Testis (tissue), 2 donors: ENCODE measurements at regions not wholly inside any gene's neighbourhood (a gene's known extent, or its start where the extent isn't known, plus 50 kb on each side); places are given as distances from the start of the nearest gene placed in this dataset.

Source experiments
- POLR2A ChIP-seq: fragments of 450-650 bp; IDR thresholded peaks from one replicate; pipeline ENCODE4 v1.6.1; 2017; ENCODE audit warnings: antibody characterized with exemption, mild to moderate bottlenecking, moderate library complexity
- TF ChIP-seq, protein P1 (sequence below), 3 experiments: fragments of 450-650 bp in 2 of 3; fragments of 200-600 bp in 1 of 3; sonication (generic) in 1 of 3; IDR thresholded peaks; one replicate each; pipeline ENCODE4 v1.5.1; 2016 to 2019; ENCODE audit warnings: antibody characterized with exemption in 3 of 3, mild to moderate bottlenecking in 2 of 3, moderate library complexity in 1 of 3

DNA sequence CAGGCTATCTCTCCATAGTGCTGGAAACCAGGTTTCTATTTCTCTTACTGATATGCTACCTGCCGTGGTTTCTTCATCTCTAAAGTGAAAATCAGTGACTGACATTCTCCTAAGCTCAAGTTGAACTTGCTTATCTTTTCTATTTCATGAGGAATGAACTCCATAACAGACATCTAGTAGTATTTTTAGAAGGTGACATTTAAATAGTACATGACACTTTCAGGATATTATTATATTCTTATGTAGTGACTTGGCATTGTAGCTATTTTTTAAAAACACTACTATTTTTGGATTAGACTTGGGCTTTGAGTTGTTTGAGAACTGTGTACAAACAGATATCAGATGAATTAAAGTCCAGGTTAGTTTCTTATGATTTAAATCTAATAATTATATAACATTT lies 1381.8 kb downstream of the DSC3 start:
- TF ChIP-seq, protein P1, sequence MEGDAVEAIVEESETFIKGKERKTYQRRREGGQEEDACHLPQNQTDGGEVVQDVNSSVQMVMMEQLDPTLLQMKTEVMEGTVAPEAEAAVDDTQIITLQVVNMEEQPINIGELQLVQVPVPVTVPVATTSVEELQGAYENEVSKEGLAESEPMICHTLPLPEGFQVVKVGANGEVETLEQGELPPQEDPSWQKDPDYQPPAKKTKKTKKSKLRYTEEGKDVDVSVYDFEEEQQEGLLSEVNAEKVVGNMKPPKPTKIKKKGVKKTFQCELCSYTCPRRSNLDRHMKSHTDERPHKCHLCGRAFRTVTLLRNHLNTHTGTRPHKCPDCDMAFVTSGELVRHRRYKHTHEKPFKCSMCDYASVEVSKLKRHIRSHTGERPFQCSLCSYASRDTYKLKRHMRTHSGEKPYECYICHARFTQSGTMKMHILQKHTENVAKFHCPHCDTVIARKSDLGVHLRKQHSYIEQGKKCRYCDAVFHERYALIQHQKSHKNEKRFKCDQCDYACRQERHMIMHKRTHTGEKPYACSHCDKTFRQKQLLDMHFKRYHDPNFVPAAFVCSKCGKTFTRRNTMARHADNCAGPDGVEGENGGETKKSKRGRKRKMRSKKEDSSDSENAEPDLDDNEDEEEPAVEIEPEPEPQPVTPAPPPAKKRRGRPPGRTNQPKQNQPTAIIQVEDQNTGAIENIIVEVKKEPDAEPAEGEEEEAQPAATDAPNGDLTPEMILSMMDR (IDR thresholded peaks at IDR 0.05), result no peak
- TF ChIP-seq POLR2A, result no peak
